ENCODE measurements at regions not wholly inside any gene's neighbourhood (a gene's known extent, or its start where the extent isn't known, plus 50 kb on each side); places are given as distances from the start of the nearest gene placed in this dataset.
A peak's percentile ranks its signal among the peaks of the same experiment; 100 is the strongest.

DNA sequence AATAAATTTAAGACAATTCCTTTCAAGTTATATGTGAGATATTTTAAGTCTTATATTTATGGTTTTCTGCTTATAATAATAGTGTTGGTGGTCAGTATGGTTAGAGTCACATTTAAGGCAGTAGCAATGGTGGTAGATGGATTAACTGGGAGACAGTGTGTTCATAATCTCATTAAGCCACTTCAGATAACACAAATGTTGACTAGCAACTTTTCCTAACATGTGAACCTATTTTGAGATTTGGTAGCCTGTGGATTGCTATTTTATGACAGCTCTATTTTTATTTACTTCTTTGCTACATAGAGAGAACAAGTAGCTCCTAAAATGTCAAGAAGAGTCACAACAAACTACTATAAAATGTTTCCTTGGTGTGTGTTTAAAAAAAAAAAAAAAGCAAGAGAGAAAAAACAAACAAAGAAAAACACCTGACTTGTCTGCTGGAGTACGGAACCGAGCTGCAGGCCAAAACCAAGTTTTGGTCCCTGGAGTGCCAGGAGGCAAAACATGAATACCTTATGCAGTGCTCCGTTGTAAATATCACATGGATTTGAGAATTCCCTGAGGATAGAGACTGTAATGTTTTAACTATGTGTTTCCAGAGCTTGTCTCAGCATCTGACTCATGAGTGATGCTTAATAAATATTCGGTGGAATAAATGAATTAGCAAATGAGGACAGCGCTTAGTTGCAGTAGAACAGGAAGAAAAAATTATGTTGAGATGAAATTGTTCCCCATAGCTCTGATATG lies 457.1 kb upstream of the ROBO2 start:
- H3K27me3 ChIP-seq = no peaks in the 10 kb centered on the region
- no peaks in the 10 kb centered on the region for H3K4me1 ChIP-seq
- no peaks in the 10 kb centered on the region for H3K9me3 ChIP-seq
- WGBS, 5 donors = 50 to 66% (median 56%) methylated on average over 5 of the region's 5 CpGs
- H3K4me3 ChIP-seq = no peak overlapping the region
- DNase-seq = no peak
- intact Hi-C loops (cut with DNase I; ENCODE audit: low total_unique reads) = no loop called here
- TF ChIP-seq POLR2A (IDR thresholded peaks at IDR 0.05) = no peak
- no peak for TF ChIP-seq EP300 (IDR thresholded peaks at IDR 0.05)
- TF ChIP-seq, protein P1, sequence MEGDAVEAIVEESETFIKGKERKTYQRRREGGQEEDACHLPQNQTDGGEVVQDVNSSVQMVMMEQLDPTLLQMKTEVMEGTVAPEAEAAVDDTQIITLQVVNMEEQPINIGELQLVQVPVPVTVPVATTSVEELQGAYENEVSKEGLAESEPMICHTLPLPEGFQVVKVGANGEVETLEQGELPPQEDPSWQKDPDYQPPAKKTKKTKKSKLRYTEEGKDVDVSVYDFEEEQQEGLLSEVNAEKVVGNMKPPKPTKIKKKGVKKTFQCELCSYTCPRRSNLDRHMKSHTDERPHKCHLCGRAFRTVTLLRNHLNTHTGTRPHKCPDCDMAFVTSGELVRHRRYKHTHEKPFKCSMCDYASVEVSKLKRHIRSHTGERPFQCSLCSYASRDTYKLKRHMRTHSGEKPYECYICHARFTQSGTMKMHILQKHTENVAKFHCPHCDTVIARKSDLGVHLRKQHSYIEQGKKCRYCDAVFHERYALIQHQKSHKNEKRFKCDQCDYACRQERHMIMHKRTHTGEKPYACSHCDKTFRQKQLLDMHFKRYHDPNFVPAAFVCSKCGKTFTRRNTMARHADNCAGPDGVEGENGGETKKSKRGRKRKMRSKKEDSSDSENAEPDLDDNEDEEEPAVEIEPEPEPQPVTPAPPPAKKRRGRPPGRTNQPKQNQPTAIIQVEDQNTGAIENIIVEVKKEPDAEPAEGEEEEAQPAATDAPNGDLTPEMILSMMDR (IDR thresholded peaks at IDR 0.05) = no peak
- no peak for TF ChIP-seq POLR2AphosphoS5 (IDR thresholded peaks at IDR 0.05)
- H3K36me3 ChIP-seq = no peaks in the 10 kb centered on the region
- no peak overlapping the region for H3K27ac ChIP-seq

DNA sequence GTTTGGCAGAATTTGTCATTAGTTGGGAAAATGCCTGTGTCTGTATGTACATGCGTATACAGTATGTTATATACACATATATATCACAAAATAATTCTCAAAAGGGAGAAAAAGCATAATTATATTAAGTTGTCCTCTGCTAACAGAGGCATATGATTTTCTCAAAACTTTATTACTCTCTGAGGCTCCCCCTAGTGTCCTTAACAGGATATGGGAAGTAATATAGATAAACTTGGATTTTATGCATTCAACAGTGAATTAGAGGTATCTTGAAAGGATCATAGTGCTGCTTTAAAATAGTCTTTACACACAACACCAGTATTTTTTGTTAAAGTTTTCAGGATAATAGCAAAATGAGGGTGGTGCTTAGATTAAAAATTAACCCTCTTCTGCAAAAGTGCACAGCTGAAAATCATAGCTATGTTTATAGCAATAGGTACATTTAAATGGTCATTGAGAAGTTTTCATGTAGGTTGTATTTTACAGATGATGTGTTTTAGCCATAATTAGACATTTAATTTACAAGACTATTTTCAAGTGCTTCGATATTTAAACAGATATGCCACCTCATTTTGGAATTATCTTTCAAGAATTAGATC lies 454.0 kb upstream of the ROBO2 start:
- H3K4me3 ChIP-seq = no peak overlapping the region
- no peak for TF ChIP-seq EP300 (IDR thresholded peaks at IDR 0.05)
- TF ChIP-seq, protein P1 (IDR thresholded peaks at IDR 0.05) = peak in 3 of 7 experiments; percentile 15 to 36 (median 35)
- intact Hi-C loops (cut with DNase I; ENCODE audit: low total_unique reads) = no loop called here
- H3K36me3 ChIP-seq = no peaks in the 10 kb centered on the region
- peak in 1 of 2 donors; percentile 35 for DNase-seq
- WGBS, 5 donors = 52 to 64% (median 56%) methylated on average over 2 of the region's 2 CpGs
- no peaks in the 10 kb centered on the region for H3K4me1 ChIP-seq
- H3K9me3 ChIP-seq = no peaks in the 10 kb centered on the region
- H3K27ac ChIP-seq = no peak overlapping the region
- no peaks in the 10 kb centered on the region for H3K27me3 ChIP-seq

DNA sequence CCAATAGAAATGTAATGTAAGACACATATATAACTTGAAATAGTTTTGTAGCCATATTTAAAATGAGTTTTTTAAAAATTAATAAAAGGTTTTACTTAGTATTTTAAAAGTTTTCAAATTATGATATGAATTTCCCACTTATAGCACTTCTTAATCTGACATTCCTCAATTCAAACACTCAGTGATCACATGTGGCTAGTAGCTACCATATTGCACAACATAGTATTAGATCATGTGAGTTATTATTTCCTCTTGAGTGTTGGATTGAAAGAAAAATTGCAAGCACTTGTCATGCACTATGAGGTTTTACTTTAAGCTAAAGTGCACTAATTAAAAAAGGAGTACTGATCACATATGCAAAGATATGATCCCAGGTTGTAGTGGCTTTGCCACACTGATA lies 453.4 kb upstream of the ROBO2 start:
- Histone ChIP-seq H3K4me3 (no peak overlapping the region), H3K27ac (no peak overlapping the region), H3K9me3 (no peaks in the 10 kb centered on the region), H3K4me1 (no peaks in the 10 kb centered on the region), H3K36me3 (no peaks in the 10 kb centered on the region), H3K27me3 (no peaks in the 10 kb centered on the region)
- no peak for TF ChIP-seq EP300 (IDR thresholded peaks at IDR 0.05)
- TF ChIP-seq, protein P1 (IDR thresholded peaks at IDR 0.05) = no peak
- TF ChIP-seq POLR2A (IDR thresholded peaks at IDR 0.05) = no peak
- no peak for TF ChIP-seq POLR2AphosphoS5 (IDR thresholded peaks at IDR 0.05)
- intact Hi-C loops (cut with DNase I; ENCODE audit: low total_unique reads) = no loop called here
- DNase-seq = no peak

DNA sequence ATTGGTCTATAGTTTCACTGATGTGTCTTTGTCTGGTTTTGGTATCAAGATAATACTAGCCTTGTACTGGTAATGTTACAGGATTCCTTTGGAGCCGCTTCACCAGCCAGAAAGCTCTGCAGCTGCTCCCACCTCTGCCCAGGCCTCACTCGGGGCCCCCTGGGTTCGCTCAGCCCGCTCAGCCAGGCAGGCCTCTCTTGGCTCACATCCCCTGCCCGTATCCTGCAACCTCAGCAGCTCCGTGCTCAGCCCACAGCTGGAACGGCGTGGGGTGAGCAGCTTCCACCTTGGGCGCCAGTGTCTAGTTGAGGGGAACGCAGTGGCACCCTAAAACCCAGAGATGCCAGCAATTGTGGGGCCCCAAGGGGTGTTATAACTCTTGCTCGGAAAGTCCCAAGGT lies 429.7 kb upstream of the ROBO2 start:
- intact Hi-C loops (cut with DNase I; ENCODE audit: low total_unique reads) = no loop called here
- Histone ChIP-seq H3K27ac (no peak overlapping the region), H3K36me3 (no peaks in the 10 kb centered on the region), H3K4me3 (no peak overlapping the region), H3K9me3 (peaks cover 0 to 6% (median 2%) of the 10 kb centered on the region in 4 donors), H3K4me1 (no peaks in the 10 kb centered on the region), H3K27me3 (no peaks in the 10 kb centered on the region)
- DNase-seq = no peak
- 84 to 91% (median 89%) methylated on average over 9 to 11 of the region's 11 CpGs for whole genome bisulfite sequencing, 5 donors
- TF ChIP-seq EP300 (IDR thresholded peaks at IDR 0.05) (no peak), POLR2A (IDR thresholded peaks at IDR 0.05) (no peak), POLR2AphosphoS5 (IDR thresholded peaks at IDR 0.05) (no peak)
- TF ChIP-seq, protein P1 (IDR thresholded peaks at IDR 0.05) = no peak

Data from stomach (tissue), 8 donors.